ENCODE measurements at regions not wholly inside any gene's neighbourhood (a gene's known extent, or its start where the extent isn't known, plus 50 kb on each side); places are given as distances from the start of the nearest gene placed in this dataset.

DNA sequence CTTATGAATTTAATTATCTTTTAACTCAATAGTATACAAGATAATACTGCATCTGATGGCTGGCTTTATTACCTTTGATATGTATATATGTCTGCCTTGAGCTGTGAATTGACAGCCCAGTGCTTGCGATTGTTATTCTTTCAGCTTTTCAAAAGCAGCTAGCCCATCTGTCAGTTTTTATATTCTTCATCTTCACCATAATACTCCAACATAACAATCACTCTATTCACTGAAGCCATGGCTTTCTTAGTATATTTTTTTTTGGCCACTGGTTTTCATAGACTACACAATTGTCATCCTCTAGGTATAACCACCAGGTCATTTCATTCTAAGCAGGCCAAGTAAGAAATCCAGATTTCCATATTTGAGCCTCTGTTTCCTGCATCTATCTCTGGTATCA lies 1026.1 kb downstream of the FSCB start:
- Mint-ChIP-seq H3K27ac (no peak overlapping the region), H3K4me3 (no peak overlapping the region), H3K27me3 (ENCODE audit: insufficient read depth, low read depth, poor library complexity) (no peaks in the 10 kb centered on the region), H3K4me1 (peaks cover 6% of the 10 kb centered on the region; the same call in 2 of the 3 replicates), H3K36me3 (ENCODE audit: low read depth) (no peaks in the 10 kb centered on the region), H3K9me3 (no peaks in the 10 kb centered on the region)
- Histone ChIP-seq H2AFZ (no peak overlapping the region), H3K27ac (ENCODE audit: low read depth) (no peak overlapping the region), H4K20me1 (replicated peaks; ENCODE audit: insufficient read depth) (no peaks in the 10 kb centered on the region), H3K4me2 (0 out of 2 replicates have a peak overlapping the region, but pooled peaks have one; percentile 14), H3K79me2 (replicated peaks; ENCODE audit: insufficient read depth) (no peaks in the 10 kb centered on the region), H3F3A (replicated peaks; ENCODE audit: low read depth) (no peaks in the 10 kb centered on the region), H3K36me3 (ENCODE audit: insufficient read depth) (no peaks in the 10 kb centered on the region), H3K27me3 (ENCODE audit: insufficient read depth) (no peaks in the 10 kb centered on the region), H3K9me2 (ENCODE audit: insufficient read depth) (no peaks in the 10 kb centered on the region), H3K4me1 (ENCODE audit: insufficient read depth) (peaks cover 7% of the 10 kb centered on the region; the same call in 1 of the 2 replicates), H3K4me3 (no peak overlapping the region)
- ATAC-seq (no peak), DNase-seq (ENCODE audit: low spot score) (no peak)
- TF ChIP-seq ZNF114 (CRISPR knock-in tag; IDR thresholded peaks at IDR 0.05): no peak
- TF ChIP-seq NANOG (IDR thresholded peaks at IDR 0.05; ENCODE audit: borderline replicate concordance): 0 out of 2 replicates have a peak, but pooled peaks have one; percentile 25

DNA sequence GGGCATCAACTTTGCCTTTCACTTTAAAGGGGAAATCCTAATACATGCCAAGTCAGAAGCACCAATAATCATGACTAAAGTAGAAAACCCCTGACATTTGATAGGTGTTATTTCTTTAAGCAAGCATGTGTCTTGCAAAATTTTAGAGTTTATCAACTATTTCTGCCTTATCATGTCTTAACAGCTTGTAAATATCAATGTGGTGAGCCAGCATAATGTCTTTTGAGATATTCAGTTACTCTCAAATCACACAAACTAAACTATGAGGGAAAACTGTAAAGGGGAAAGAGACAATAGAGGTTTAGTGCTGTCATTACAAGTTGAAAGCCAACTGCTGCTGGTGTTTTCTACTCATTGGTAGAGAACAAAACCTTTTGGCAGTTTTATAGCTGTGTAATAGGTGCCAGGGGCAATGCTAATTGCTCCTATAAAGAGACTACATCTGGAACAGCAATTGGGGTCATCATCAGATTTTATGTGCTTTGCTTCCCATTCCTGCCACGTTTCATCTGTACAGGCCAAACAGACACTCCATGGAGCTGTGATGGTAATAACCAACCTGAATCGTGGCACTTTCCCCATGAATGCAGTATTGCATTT lies 1027.4 kb downstream of the FSCB start:
- no peak overlapping the region for H3K27ac ChIP-seq (ENCODE audit: low read depth)
- H3K36me3 ChIP-seq (ENCODE audit: insufficient read depth): no peaks in the 10 kb centered on the region
- Mint-ChIP-seq H3K27me3 (ENCODE audit: insufficient read depth, low read depth, poor library complexity) (no peaks in the 10 kb centered on the region), H3K4me3 (no peak overlapping the region), H3K27ac (no peak overlapping the region), H3K36me3 (ENCODE audit: low read depth) (no peaks in the 10 kb centered on the region; the same call in 2 of the 3 replicates), H3K4me1 (peaks cover 3% of the 10 kb centered on the region; the same call in 2 of the 3 replicates), H3K9me3 (no peaks in the 10 kb centered on the region)
- no peaks in the 10 kb centered on the region for H3K27me3 ChIP-seq (ENCODE audit: insufficient read depth)
- no peaks in the 10 kb centered on the region for H4K20me1 ChIP-seq (replicated peaks; ENCODE audit: insufficient read depth)
- H3K4me1 ChIP-seq (ENCODE audit: insufficient read depth): no peaks in the 10 kb centered on the region; the same call in 1 of the 2 replicates
- no peaks in the 10 kb centered on the region for H3F3A ChIP-seq (replicated peaks; ENCODE audit: low read depth)
- H3K4me3 ChIP-seq: no peak overlapping the region
- TF ChIP-seq EZH2phosphoT487 (IDR thresholded peaks at IDR 0.05; ENCODE audit: unreplicated experiment) (no peak), CREB1 (CRISPR knock-in tag; IDR thresholded peaks at IDR 0.05; ENCODE audit: low read depth) (no peak)
- DNase-seq (ENCODE audit: low spot score): no peak
- no peaks in the 10 kb centered on the region for H3K79me2 ChIP-seq (replicated peaks; ENCODE audit: insufficient read depth)
- no peak for ATAC-seq
- H2AFZ ChIP-seq: no peak overlapping the region
- H3K4me2 ChIP-seq: no peak overlapping the region
- no peaks in the 10 kb centered on the region for H3K9me2 ChIP-seq (ENCODE audit: insufficient read depth)

DNA sequence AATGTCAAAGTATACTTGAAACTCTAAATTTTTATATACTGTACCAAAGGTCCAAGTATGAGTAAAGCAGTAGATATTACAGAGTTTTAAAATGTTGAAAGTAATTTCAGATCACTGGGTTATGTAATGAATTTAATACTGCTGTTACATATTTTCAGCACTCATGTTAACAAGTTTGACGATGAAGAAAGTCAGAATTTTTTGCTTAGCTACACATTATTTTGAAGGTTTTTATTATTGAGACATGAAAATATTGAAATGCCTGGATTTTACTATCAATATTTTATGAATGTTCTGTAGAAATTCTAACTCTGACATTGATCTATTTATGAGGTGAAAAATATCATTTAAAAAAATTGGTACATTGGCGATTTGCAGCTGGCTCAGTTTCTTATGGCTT lies 1030.3 kb downstream of the FSCB start:
- H2AFZ ChIP-seq: no peak overlapping the region
- peaks cover 5% of the 10 kb centered on the region for H3K4me1 Mint-ChIP-seq
- H3K9me2 ChIP-seq (ENCODE audit: insufficient read depth): no peaks in the 10 kb centered on the region
- H3K79me2 ChIP-seq (replicated peaks; ENCODE audit: insufficient read depth): no peaks in the 10 kb centered on the region
- no peaks in the 10 kb centered on the region for H3K9me3 Mint-ChIP-seq
- no peak for ATAC-seq
- no peaks in the 10 kb centered on the region for H3K27me3 ChIP-seq (ENCODE audit: insufficient read depth)
- no peak overlapping the region for H3K4me2 ChIP-seq
- H3K36me3 ChIP-seq (ENCODE audit: insufficient read depth): no peaks in the 10 kb centered on the region
- no peaks in the 10 kb centered on the region; the same call in 2 of the 3 replicates for H3K36me3 Mint-ChIP-seq (ENCODE audit: low read depth)
- no peaks in the 10 kb centered on the region for H4K20me1 ChIP-seq (replicated peaks; ENCODE audit: insufficient read depth)
- DNase-seq (ENCODE audit: low spot score): no peak
- no peaks in the 10 kb centered on the region for H3K27me3 Mint-ChIP-seq (ENCODE audit: insufficient read depth, low read depth, poor library complexity)
- no peak overlapping the region for H3K4me3 Mint-ChIP-seq
- peaks cover under 1% of the 10 kb centered on the region for H3K4me1 ChIP-seq (ENCODE audit: insufficient read depth)
- no peak overlapping the region for H3K27ac Mint-ChIP-seq
- H3F3A ChIP-seq (replicated peaks; ENCODE audit: low read depth): no peaks in the 10 kb centered on the region
- no peak overlapping the region for H3K27ac ChIP-seq (ENCODE audit: low read depth)
- no peak overlapping the region for H3K4me3 ChIP-seq
- TF ChIP-seq ZNF114 (CRISPR knock-in tag; IDR thresholded peaks at IDR 0.05) (no peak), EZH2phosphoT487 (IDR thresholded peaks at IDR 0.05; ENCODE audit: unreplicated experiment) (no peak), STAT1 (IDR thresholded peaks at IDR 0.05; ENCODE audit: unreplicated experiment) (no peak), NANOG (IDR thresholded peaks at IDR 0.05; ENCODE audit: borderline replicate concordance) (no peak), POLR2AphosphoS5 (IDR thresholded peaks at IDR 0.05; ENCODE audit: low read depth) (no peak), CREB1 (CRISPR knock-in tag; IDR thresholded peaks at IDR 0.05; ENCODE audit: low read depth) (no peak)
- TF ChIP-seq, protein P1, sequence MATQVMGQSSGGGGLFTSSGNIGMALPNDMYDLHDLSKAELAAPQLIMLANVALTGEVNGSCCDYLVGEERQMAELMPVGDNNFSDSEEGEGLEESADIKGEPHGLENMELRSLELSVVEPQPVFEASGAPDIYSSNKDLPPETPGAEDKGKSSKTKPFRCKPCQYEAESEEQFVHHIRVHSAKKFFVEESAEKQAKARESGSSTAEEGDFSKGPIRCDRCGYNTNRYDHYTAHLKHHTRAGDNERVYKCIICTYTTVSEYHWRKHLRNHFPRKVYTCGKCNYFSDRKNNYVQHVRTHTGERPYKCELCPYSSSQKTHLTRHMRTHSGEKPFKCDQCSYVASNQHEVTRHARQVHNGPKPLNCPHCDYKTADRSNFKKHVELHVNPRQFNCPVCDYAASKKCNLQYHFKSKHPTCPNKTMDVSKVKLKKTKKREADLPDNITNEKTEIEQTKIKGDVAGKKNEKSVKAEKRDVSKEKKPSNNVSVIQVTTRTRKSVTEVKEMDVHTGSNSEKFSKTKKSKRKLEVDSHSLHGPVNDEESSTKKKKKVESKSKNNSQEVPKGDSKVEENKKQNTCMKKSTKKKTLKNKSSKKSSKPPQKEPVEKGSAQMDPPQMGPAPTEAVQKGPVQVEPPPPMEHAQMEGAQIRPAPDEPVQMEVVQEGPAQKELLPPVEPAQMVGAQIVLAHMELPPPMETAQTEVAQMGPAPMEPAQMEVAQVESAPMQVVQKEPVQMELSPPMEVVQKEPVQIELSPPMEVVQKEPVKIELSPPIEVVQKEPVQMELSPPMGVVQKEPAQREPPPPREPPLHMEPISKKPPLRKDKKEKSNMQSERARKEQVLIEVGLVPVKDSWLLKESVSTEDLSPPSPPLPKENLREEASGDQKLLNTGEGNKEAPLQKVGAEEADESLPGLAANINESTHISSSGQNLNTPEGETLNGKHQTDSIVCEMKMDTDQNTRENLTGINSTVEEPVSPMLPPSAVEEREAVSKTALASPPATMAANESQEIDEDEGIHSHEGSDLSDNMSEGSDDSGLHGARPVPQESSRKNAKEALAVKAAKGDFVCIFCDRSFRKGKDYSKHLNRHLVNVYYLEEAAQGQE (IDR thresholded peaks at IDR 0.05; ENCODE audit: unreplicated experiment): no peak
- TF ChIP-seq, protein P2, sequence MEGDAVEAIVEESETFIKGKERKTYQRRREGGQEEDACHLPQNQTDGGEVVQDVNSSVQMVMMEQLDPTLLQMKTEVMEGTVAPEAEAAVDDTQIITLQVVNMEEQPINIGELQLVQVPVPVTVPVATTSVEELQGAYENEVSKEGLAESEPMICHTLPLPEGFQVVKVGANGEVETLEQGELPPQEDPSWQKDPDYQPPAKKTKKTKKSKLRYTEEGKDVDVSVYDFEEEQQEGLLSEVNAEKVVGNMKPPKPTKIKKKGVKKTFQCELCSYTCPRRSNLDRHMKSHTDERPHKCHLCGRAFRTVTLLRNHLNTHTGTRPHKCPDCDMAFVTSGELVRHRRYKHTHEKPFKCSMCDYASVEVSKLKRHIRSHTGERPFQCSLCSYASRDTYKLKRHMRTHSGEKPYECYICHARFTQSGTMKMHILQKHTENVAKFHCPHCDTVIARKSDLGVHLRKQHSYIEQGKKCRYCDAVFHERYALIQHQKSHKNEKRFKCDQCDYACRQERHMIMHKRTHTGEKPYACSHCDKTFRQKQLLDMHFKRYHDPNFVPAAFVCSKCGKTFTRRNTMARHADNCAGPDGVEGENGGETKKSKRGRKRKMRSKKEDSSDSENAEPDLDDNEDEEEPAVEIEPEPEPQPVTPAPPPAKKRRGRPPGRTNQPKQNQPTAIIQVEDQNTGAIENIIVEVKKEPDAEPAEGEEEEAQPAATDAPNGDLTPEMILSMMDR (conservative IDR thresholded peaks at IDR 0.05; ENCODE audit: low read depth in 2 of 2): no peak

Data from GM23338 (cell line).